HG03439 (cell line): ENCODE measurements at regions not wholly inside any gene's neighbourhood (a gene's known extent, or its start where the extent isn't known, plus 50 kb on each side); places are given as distances from the start of the nearest gene placed in this dataset.

ENCODE experiments used
- ATAC-seq: cut with Tn5 transposase; IDR thresholded peaks from one replicate; pipeline ENCODE4 v1.9.1; 2021; ENCODE audit warnings: mild to moderate bottlenecking, moderate library complexity; ENCODE audit not compliant: unreplicated experiment

- ATAC-seq = no peak
Measured at GRCh38 chr2:128548461-128548891, 229.8 kb upstream of the HS6ST1 start.

- no peak for ATAC-seq
Measured at GRCh38 chr2:128549094-128549493, 230.4 kb upstream of the HS6ST1 start.

DNA sequence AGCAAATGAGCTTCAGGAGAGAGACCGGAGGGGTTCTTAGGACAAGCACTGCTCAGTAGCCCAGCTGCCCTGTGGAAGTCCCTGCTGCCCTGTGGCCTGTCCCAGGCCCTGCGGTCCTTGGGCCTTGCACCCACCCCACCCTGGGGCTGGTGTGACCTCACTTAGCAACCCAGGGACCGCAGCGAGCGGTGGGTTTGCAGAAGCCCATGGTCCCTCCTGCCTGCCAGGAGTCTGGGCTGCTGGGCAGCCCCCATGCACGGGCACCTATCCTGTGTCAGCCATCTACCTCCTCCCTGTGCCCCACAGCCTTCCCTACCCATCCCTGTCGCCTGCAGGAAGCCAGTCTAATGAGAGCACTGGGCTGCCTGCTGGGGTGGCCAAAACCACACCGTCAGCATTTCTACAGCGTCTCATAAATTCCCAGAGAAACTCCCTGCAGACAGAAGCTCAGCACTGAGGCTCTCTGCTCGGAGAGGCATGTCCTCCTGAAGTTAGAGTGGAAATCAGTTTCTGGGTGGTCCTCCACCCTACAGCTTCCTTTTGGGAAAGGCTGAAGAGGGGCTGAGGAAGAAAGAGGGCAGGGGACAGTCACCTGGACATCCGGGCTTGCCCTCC, 231.1 kb upstream of the HS6ST1 start:
- no peak for ATAC-seq

GRCh38 chr2:128550389-128550788, 231.7 kb upstream of the HS6ST1 start:
- no peak for ATAC-seq

DNA sequence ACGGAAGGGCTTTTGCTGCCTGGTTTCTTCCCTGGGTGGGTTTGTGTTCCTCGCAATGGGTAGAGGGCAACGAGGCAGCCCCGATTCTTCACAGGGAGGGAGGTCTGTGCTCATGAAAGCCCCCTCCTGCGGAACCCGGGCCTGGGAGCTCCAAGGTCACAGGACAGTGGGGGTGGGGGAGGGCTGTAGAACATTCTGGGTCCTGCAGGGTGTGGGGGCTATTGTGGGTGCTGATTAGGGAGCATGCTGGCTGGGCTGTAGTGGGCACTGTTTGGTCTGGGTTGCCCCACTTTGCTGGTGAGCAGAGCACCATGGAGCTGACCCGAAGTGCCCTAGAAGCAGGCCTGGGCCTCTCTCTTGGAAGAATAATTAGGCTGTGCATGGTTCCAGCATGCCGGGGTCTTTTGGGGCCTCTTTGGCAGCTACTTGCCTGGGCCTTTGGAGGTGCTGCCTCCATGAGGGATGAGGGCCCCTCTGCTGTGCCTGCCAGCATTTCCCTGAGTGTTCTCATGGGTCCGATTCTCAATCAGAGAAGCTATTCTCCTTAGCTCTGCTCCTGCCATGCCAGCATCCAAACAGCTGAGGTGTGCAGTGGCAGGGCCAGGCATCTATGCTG, 232.2 kb upstream of the HS6ST1 start:
- no peak for ATAC-seq

GRCh38 chr2:128551435-128551834, 232.8 kb upstream of the HS6ST1 start:
- no peak for ATAC-seq

GRCh38 chr2:128552141-128552805, 233.6 kb upstream of the HS6ST1 start:
- no peak for ATAC-seq

DNA sequence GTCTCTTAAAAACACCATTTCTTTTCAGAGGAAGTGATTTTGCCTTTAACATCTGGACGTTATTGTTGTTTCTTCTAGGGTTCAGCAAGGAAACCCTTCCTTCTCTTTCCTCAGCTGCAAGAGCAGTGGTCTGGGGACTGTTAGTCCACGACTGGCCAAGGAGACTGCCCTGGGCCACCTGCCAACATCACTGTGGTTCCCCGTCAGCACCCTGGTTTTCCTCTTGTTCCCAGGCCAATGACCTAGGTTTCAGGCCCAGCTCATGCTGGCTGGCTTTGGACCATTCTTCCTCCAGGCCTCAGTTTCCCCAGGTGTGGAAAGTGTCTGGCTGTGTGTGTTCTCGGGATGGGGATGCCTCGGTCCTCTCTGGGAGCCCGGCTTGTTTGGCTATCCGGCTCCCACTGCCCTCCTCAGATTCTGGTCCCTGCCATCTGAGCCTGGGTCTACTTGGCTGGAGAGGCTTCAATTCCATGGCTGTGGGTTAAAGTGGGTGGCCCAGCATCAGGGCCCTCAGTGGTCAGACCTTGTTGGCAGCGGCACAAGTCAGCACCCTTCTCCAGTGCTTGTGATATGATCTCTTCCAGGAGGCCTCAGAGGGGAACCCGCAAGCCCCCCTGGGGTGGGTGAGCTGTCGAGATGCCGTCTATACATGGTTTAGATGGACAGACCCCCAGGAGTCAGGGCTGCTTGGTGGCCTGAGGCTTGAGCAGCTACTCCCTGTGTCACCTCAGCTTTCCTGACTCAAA, 234.3 kb upstream of the HS6ST1 start:
- no peak for ATAC-seq

DNA sequence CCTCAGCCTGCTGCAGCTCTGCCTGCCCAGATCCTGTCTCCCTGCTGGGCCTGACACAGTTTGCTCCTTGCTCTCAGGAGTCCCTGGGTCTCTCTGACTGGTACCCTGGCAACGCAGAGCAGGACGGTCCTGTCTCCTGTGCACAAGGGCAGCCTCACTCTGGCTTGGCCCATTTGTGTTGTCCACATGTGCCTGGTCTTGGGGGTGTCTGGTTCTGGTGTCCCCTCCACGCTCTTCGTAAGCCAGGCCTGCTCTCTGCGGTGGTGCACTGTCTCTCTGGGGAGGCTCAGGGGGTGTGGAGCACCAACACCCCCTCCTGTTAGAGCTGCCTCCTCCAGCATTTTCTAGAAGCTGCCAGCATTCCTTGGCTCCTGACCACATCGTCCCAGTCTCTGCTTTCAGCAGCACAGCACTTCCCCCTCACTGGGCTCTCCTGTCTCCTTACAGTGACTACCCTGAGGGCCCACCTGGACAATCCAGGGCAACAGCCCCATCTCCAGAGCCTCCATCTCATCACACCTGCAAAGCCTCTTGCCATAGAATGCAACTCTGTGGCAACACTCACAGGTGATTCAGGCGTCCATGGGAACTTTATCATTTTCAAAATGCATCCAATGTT, 235.6 kb upstream of the HS6ST1 start:
- no peak for ATAC-seq

DNA sequence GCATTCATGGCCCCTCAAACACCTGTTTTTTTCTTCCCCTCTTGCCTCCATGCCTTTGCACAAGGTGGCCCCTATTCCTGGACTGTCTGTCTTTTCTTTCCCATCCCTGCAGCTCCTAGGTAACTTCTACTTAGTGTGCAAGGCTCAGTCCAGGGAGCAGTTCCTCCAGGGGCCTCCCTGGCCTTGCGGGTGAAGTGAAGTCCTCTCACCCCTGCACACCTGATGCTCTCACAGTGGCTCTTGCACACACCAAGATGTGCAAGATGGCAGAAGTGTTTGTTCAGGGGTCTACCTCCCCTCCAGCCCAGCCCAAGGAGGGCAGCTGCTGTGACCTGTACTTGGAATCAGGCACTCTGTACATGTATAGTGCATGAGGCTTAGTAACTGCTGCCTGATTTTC, 236.8 kb upstream of the HS6ST1 start:
- ATAC-seq = no peak

DNA sequence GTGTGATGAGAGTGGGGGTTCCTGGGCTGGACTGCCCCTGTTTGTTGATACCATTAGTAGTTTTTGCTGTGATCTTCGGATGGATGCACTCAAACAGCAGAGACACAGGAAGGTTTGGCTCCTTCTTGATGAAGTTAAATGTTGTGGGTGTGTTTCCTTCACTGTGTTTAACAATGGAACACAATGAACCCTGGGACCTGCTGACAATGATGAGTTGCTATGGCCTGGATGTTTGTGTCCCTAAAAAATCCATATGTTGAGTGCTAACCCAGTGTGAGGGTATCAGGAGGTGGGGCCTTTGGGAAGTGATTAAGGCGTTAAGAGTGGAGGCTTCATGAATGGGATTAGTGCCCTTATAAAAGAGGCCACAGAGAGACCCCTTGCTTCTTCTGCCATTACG, 237.4 kb upstream of the HS6ST1 start:
- no peak for ATAC-seq

DNA sequence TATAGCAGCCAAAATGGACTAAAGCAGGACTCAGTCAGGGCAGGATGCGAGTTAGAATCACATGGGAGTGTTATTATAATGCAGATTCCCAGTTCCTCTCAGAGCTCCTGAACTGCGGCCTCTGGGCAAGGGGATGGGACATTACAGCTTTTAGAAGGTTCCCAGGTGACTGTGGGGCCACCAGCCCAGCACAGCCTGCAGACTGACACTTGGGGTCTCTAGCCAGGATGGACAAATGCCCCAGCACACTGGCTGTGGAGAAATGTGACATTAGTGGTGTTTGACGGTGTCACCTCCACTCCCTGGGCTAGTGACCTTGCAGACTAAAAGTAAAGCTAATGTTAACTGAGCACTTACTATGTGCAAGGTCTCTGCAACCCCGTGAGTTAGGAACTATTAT, 238.0 kb upstream of the HS6ST1 start:
- no peak for ATAC-seq

GRCh38 chr2:128557069-128557468, 238.4 kb upstream of the HS6ST1 start:
- ATAC-seq = no peak

- ATAC-seq = no peak
Measured at GRCh38 chr2:128557831-128558241, 239.2 kb upstream of the HS6ST1 start.

DNA sequence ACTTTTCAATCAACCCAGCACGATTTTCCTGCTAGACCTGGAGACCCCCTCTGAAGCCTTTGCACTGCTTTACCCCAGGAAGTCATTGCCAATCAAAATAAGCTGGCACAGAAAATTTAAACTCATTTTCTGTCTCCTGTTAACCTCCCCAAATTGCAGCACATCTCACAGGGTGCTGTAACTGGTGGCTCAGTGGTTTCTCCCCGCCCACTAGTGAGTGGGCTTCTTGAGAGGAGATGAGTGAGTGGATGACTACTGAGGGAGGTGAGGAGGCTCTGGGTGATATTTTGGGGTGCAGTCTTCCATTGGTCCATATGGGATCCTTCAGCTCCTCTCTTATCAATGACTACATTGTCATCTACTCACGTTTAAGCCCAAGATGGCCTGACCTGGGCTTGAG, 239.8 kb upstream of the HS6ST1 start:
- ATAC-seq = no peak

DNA sequence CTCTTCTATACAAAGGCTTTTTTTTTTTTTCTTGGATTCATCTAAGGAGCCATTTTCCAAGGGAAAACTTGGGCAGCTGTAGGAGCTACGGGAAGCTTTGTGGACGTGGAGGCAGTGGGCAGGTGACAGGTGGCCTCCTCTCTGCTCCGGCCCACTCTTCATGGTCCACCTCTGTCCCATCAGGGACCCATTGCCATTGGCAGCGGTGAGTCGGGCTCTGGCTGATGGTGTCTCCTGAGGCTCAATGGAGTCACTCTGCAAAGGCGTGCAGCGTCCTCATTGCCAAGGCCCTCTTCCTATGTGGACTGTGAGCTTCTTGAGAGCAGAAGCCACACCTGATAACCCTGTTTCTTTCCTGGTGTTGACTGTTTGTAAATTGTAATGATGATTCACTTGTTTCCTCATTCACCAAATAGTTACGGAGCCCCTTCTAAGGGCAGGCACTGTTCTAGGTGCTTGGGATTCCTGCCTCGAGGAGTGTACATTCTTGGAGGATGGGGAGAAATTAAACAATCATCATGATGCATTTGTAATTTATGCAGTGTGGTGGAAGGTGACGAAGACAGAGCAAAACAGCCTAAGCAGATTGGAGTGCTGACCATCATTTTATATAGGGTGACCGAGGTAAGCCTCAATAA, 240.3 kb upstream of the HS6ST1 start:
- ATAC-seq = no peak

- no peak for ATAC-seq
Measured at GRCh38 chr2:128559533-128560515, 241.2 kb upstream of the HS6ST1 start.

GRCh38 chr2:128560718-128561117, 242.1 kb upstream of the HS6ST1 start:
- ATAC-seq = no peak

DNA sequence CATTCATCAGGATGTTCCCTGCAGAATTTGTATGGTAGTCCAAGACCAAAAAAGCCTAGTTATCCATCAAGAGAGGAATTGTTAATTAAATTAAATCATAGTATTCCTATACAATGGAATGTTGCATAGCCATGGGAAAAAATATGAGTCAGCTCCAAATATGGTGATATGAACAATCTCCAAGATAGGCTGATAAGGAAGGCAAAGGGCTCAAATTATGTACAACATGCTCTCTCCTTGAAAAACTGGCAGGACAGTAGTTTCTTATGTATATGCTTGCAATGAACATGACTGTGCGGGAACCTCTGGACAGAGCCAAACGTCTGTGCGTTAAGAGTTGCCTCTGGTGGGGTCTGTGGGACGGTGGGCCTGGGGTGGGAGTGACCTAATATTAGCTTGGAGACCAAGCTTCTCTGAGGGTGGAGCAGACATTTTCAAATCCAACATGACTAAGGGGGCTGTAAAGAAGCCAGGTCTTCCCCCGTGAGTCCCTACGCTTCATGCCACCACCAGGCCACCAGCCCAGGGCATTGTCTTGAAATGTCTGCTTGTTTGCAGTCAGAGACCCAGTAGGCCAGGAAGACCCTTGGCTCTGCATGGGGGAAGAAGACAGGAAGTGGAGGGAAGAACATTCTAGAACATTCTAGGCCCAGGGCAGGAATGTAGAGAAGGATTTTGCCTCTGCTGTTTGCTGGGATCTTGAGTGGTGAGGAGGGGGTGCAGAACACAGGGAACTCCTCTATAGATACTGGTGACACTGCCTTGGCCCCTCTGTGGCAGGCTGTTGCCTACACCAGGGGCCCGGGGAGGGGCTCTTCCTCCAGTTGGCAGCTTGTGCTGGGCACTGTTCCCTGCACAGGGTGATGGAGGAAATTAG, 244.0 kb upstream of the HS6ST1 start:
- ATAC-seq = no peak
